ENCODE measurements at regions not wholly inside any gene's neighbourhood (a gene's known extent, or its start where the extent isn't known, plus 50 kb on each side); places are given as distances from the start of the nearest gene placed in this dataset.
"Not testable (repeated sequence)": the region's sequence is repeated elsewhere in the genome, so short reads cannot be mapped to it uniquely, and the experiment has no call there.

DNA sequence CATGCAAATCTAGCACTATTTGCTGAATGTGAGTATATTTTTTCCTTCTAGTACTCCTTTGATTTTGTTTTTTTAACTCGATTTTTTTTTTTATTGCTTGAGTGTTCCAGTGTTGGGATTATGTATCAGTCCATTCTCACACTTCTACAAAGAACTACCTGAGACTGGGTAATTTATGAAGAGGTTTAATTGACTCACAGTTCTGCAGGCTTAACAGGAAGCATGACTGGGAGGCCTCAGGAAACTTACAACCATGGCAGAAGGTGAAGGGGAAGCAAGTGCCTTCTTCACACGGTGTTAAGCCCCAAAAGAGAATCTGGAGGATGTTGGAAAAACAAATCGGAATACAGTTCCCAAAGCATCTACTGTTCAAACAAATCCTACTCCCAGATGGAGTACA is 69.1 kb downstream of the ZNF518B start:
- not testable (repeated sequence) for H3K27ac ChIP-seq (ENCODE audit: low read depth, low read length); H3K9me3 ChIP-seq (ENCODE audit: control insufficient read depth, insufficient read depth, low read depth, low read length); H3K9ac ChIP-seq (ENCODE audit: low read length); H3K36me3 ChIP-seq (ENCODE audit: control insufficient read depth, insufficient read depth, low read length); H3K27me3 ChIP-seq (ENCODE audit: control insufficient read depth, insufficient read depth, low read length); H3K4me3 ChIP-seq (ENCODE audit: low read depth, low read length)
- H3K4me1 ChIP-seq (ENCODE audit: control insufficient read depth, insufficient read depth, low read length) = peaks cover 14% of the 10 kb centered on the region; the same call in 1 of the 2 replicates

DNA sequence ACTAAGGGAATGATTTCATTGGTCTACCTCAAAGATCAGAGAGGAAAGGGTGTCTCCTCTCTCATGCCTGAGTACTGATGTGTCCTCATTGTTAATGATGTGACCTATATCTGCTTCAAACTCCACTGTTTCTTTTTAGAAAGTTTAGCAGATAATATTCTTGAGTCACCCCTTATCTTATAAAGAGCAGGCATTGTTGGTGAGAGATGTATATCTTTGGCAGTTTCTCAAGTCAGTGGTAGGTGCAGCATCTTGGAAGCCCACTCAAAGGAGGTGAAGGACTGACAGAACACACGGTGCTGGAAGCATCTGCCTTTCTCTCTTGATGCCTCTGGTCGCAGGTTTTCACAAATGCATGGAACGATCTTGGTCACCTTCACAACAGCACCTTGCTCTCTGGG is 71.2 kb downstream of the ZNF518B start:
- H3K36me3 ChIP-seq (ENCODE audit: control insufficient read depth, insufficient read depth, low read length) = no peaks in the 10 kb centered on the region
- no peak overlapping the region for H3K27ac ChIP-seq (ENCODE audit: low read depth, low read length)
- peaks cover 14% of the 10 kb centered on the region; the same call in 1 of the 2 replicates for H3K4me1 ChIP-seq (ENCODE audit: control insufficient read depth, insufficient read depth, low read length)

DNA sequence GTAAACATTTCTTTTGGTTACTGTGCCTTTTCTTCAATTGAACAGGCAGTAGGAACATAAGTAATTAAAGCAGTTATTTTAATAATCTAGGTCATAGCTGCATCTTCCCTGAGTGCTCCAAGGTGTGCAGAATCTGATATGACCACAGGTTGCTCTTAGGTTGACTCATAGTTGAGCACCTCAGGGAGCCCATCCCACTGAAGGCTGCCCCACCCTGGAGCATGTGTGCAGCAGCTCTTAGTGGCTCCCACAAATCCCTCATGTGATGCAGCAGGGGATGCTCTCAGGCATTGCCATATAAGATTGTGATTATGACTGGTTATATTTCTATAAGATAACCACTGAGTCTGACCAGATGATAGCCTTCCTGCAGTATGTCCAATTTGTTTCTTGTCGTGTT is 72.3 kb downstream of the ZNF518B start:
- Histone ChIP-seq H3K9me3 (ENCODE audit: control insufficient read depth, insufficient read depth, low read depth, low read length) (no peaks in the 10 kb centered on the region), H3K27ac (ENCODE audit: low read depth, low read length) (no peak overlapping the region), H3K27me3 (ENCODE audit: control insufficient read depth, insufficient read depth, low read length) (no peaks in the 10 kb centered on the region), H3K4me3 (ENCODE audit: low read depth, low read length) (no peak overlapping the region), H3K4me1 (ENCODE audit: control insufficient read depth, insufficient read depth, low read length) (peaks cover 13% of the 10 kb centered on the region; the same call in 1 of the 2 replicates), H3K36me3 (ENCODE audit: control insufficient read depth, insufficient read depth, low read length) (no peaks in the 10 kb centered on the region), H3K9ac (ENCODE audit: low read length) (no peak overlapping the region)

More for the DNA sequence above, 71.2 kb downstream of the ZNF518B start:
- Histone ChIP-seq H3K4me3 (ENCODE audit: low read depth, low read length) (no peak overlapping the region), H3K27me3 (ENCODE audit: control insufficient read depth, insufficient read depth, low read length) (no peaks in the 10 kb centered on the region), H3K9me3 (ENCODE audit: control insufficient read depth, insufficient read depth, low read depth, low read length) (no peaks in the 10 kb centered on the region), H3K9ac (ENCODE audit: low read length) (no peak overlapping the region)

DNA sequence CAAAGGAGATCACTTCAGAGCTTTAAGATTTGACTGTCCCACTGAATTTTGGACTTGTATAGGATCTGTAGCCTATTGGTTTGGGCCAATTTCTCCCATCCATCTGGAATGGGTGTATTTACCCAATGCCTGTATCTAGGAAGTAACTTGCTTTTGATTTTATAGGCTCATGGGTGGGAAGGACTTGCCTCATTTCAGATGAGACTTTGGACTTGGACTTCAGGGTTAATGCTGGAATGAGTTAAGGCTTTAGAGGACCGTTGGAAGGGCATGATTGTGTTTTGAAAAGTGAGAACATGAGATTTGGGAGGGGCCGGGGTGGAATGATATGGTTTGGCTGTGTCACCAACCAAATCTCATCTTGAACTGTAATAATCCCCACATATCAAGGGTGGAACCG is 73.8 kb downstream of the ZNF518B start:
- Histone ChIP-seq H3K4me1 (ENCODE audit: control insufficient read depth, insufficient read depth, low read length) (no peaks in the 10 kb centered on the region), H3K36me3 (ENCODE audit: control insufficient read depth, insufficient read depth, low read length) (no peaks in the 10 kb centered on the region), H3K9me3 (ENCODE audit: control insufficient read depth, insufficient read depth, low read depth, low read length) (no peaks in the 10 kb centered on the region), H3K4me3 (ENCODE audit: low read depth, low read length) (no peak overlapping the region), H3K27me3 (ENCODE audit: control insufficient read depth, insufficient read depth, low read length) (no peaks in the 10 kb centered on the region), H3K27ac (ENCODE audit: low read depth, low read length) (no peak overlapping the region), H3K9ac (ENCODE audit: low read length) (no peak overlapping the region)

DNA sequence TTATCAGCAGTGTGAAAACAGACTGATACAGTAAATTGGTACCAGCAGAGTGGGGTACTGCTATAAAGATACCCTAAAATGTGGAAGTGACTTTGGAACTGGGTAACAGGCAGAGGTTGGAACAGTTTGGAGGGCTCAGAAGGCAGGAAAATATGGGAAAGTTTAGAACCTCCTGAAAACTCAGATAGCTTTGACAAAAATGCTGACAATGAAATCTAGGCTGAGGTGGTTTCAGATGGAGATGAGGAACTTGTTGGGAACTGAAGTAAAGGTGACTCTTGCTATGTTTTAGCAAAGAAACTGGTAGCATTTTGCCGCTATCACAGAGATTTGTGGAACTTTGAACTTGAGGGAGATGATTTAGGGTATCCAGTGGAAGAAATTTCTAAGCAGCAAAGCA is 75.1 kb downstream of the ZNF518B start:
- H3K9me3 ChIP-seq (ENCODE audit: control insufficient read depth, insufficient read depth, low read depth, low read length); H3K36me3 ChIP-seq (ENCODE audit: control insufficient read depth, insufficient read depth, low read length); H3K27ac ChIP-seq (ENCODE audit: low read depth, low read length); H3K4me1 ChIP-seq (ENCODE audit: control insufficient read depth, insufficient read depth, low read length); H3K27me3 ChIP-seq (ENCODE audit: control insufficient read depth, insufficient read depth, low read length); H3K9ac ChIP-seq (ENCODE audit: low read length); H3K4me3 ChIP-seq (ENCODE audit: low read depth, low read length): not testable (repeated sequence)

DNA sequence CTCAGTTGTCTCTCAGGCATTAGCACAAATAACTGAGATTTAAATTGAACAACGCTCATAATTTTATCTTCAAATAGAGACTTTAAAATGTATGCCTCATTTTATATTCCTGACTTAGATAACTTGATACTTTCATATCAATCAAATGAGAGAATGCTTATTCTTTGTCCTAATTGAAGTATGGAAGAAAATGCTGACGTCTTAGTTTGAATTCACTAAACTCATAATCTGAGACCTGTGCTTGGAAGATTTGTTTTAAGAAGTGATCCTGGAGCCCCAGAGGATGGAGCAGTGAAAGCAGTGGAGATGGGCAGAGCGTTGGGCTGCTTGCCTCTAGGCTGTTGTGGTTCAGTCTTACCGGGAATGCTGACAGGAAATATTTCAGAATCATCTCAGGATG is 76.1 kb downstream of the ZNF518B start:
- H3K9me3 ChIP-seq (ENCODE audit: control insufficient read depth, insufficient read depth, low read depth, low read length) = no peaks in the 10 kb centered on the region
- H3K36me3 ChIP-seq (ENCODE audit: control insufficient read depth, insufficient read depth, low read length) = no peaks in the 10 kb centered on the region
- no peaks in the 10 kb centered on the region; the same call in 1 of the 2 replicates for H3K27me3 ChIP-seq (ENCODE audit: control insufficient read depth, insufficient read depth, low read length)
- no peak overlapping the region for H3K4me3 ChIP-seq (ENCODE audit: low read depth, low read length)
- H3K9ac ChIP-seq (ENCODE audit: low read length) = no peak overlapping the region
- no peak overlapping the region for H3K27ac ChIP-seq (ENCODE audit: low read depth, low read length)
- H3K4me1 ChIP-seq (ENCODE audit: control insufficient read depth, insufficient read depth, low read length) = no peaks in the 10 kb centered on the region

DNA sequence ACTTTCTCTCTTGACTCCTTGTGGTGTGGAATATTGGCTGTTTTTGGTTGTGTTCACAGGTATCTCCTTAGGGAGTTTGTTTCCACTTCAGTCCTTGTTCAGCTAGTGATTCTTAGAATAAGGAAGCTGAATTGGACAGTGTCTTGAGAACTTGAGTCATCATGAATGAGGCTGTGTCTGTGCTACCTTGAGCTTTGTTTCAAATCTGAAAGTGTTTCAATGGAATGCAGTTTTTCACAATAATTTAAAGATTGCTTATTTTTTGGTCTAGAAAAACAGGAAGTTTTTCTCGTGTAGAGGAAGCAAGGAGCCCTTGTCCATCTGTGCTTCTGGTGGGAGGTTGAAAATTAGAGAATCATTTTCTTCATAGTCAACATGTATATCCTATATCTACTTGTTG is 76.5 kb downstream of the ZNF518B start:
- Histone ChIP-seq H3K27ac (ENCODE audit: low read depth, low read length) (no peak overlapping the region), H3K4me1 (ENCODE audit: control insufficient read depth, insufficient read depth, low read length) (no peaks in the 10 kb centered on the region), H3K4me3 (ENCODE audit: low read depth, low read length) (no peak overlapping the region), H3K36me3 (ENCODE audit: control insufficient read depth, insufficient read depth, low read length) (no peaks in the 10 kb centered on the region), H3K27me3 (ENCODE audit: control insufficient read depth, insufficient read depth, low read length) (no peaks in the 10 kb centered on the region; the same call in 1 of the 2 replicates), H3K9me3 (ENCODE audit: control insufficient read depth, insufficient read depth, low read depth, low read length) (no peaks in the 10 kb centered on the region), H3K9ac (ENCODE audit: low read length) (no peak overlapping the region)

DNA sequence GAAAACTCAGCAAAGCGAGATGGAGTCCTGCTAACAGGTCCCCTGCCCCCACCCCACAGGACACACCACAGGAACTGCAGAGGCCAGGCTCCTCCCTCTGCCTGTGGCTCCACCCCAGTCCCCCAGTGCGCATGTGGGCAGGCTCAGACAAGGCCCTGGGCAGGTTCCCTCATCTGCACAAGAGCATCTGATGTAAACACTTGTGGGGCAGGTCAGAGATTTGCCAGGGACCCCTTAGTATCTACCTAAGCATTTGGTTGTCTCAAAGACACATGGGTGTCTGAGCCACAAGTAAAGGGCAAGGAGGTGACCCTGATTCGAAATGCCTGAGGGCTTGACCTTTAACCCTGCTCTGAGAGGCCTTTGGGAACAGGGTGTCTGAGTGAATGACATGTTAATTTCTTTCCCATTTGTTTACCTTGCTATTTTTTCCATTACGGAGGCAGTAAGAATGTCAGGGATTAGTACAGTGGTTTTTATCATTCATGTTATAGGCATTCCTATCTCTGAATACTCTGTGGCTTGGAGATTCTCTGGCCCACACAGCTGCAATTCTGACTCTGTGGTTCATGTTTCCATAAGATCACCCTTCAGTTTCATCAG is 85.3 kb downstream of the ZNF518B start:
- no peaks in the 10 kb centered on the region for H3K27me3 ChIP-seq (ENCODE audit: control insufficient read depth, insufficient read depth, low read length)
- H3K9me3 ChIP-seq (ENCODE audit: control insufficient read depth, insufficient read depth, low read depth, low read length) = no peaks in the 10 kb centered on the region
- no peak overlapping the region for H3K9ac ChIP-seq (ENCODE audit: low read length)
- H3K4me1 ChIP-seq (ENCODE audit: control insufficient read depth, insufficient read depth, low read length) = peaks cover 9% of the 10 kb centered on the region
- H3K27ac ChIP-seq (ENCODE audit: low read depth, low read length) = no peak overlapping the region
- H3K4me3 ChIP-seq (ENCODE audit: low read depth, low read length) = no peak overlapping the region
- no peaks in the 10 kb centered on the region for H3K36me3 ChIP-seq (ENCODE audit: control insufficient read depth, insufficient read depth, low read length)

DNA sequence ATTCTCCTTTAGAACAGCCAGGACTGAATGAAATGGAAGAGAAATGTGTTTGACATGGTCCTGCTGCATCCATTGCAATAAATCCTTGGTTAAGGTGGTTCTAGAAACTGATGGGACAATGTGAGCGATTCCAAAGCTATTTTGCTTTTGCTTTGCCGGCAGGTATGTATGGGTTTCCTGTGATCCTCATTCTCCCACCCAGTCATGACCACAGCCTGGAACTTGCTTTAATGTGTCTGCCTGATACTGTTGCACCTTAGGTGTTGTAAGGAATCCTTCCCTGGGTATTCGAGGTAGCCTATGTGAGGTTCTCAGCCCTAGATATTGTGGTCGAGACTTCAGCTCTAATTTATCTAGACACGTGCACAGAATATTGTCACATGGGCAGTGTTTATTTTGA is 86.1 kb downstream of the ZNF518B start:
- H3K27me3 ChIP-seq (ENCODE audit: control insufficient read depth, insufficient read depth, low read length) = no peaks in the 10 kb centered on the region
- H3K9ac ChIP-seq (ENCODE audit: low read length) = no peak overlapping the region
- H3K36me3 ChIP-seq (ENCODE audit: control insufficient read depth, insufficient read depth, low read length) = no peaks in the 10 kb centered on the region
- peaks cover 9% of the 10 kb centered on the region for H3K4me1 ChIP-seq (ENCODE audit: control insufficient read depth, insufficient read depth, low read length)
- no peak overlapping the region for H3K4me3 ChIP-seq (ENCODE audit: low read depth, low read length)
- H3K9me3 ChIP-seq (ENCODE audit: control insufficient read depth, insufficient read depth, low read depth, low read length) = no peaks in the 10 kb centered on the region
- H3K27ac ChIP-seq (ENCODE audit: low read depth, low read length) = no peak overlapping the region

DNA sequence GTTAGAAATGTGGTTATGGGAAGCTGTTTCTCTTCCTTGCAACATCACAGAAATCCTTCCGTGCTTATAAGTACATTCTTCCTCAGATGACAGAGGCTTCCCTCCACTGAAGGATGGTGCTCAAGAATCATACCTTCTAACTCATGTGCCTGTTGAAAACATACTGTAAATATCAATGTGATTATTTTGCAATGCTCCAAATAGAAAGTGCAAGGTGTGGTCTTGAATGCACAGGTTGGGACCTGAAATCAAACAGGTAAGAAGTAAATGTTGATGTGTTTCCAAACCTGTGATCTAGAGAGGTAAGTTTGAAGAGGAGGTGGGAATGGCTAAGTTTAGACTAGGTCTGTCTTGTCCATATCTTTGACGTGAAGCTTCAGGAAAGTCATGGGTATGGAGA is 87.7 kb downstream of the ZNF518B start:
- Histone ChIP-seq H3K4me1 (ENCODE audit: control insufficient read depth, insufficient read depth, low read length) (peaks cover 9% of the 10 kb centered on the region), H3K9ac (ENCODE audit: low read length) (no peak overlapping the region), H3K4me3 (ENCODE audit: low read depth, low read length) (no peak overlapping the region), H3K36me3 (ENCODE audit: control insufficient read depth, insufficient read depth, low read length) (no peaks in the 10 kb centered on the region), H3K9me3 (ENCODE audit: control insufficient read depth, insufficient read depth, low read depth, low read length) (no peaks in the 10 kb centered on the region), H3K27me3 (ENCODE audit: control insufficient read depth, insufficient read depth, low read length) (no peaks in the 10 kb centered on the region), H3K27ac (ENCODE audit: low read depth, low read length) (no peak overlapping the region)

DNA sequence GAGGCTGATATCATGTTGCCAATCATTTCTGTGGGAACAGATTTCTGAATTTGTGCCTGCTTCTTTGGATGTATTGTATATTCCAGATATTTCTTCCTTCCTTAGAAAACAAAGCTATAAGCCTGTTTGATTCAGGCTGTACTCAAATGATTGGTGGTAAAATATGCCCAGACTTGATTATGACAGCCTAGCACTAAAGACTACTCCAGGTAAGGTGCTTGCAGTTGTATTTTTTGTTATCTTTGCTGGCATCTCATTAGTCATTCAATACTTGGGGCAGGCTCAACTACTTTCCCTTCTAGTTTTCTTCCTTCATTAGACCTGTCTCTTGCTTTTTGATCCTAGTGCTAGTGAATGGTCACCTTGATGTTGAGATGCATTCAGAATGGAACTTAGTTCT is 90.6 kb downstream of the ZNF518B start:
- no peaks in the 10 kb centered on the region for H3K27me3 ChIP-seq (ENCODE audit: control insufficient read depth, insufficient read depth, low read length)
- no peaks in the 10 kb centered on the region for H3K9me3 ChIP-seq (ENCODE audit: control insufficient read depth, insufficient read depth, low read depth, low read length)
- H3K4me1 ChIP-seq (ENCODE audit: control insufficient read depth, insufficient read depth, low read length) = peaks cover 4% of the 10 kb centered on the region; the same call in 1 of the 2 replicates
- no peaks in the 10 kb centered on the region for H3K36me3 ChIP-seq (ENCODE audit: control insufficient read depth, insufficient read depth, low read length)
- no peak overlapping the region for H3K9ac ChIP-seq (ENCODE audit: low read length)
- H3K4me3 ChIP-seq (ENCODE audit: low read depth, low read length) = no peak overlapping the region
- no peak overlapping the region for H3K27ac ChIP-seq (ENCODE audit: low read depth, low read length)

DNA sequence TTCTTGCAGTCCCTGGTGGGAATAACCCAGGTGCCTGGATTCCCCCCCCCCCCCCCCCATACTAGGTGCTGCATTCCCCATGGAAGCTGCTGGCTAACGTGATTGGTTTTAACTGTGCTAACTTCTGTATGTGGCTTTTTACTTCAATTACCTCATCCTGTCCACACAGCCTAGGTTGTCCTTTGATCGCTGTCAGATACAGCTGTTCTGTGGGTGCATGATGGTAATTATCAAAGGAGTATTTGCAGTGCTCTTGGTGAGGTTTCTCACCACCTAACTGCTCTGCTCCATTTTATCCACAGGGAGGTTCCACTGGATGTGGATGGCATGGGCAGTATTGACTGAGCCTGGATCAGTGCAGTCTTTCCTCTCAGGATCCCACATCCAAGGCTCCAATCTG is 93.0 kb downstream of the ZNF518B start:
- no peak overlapping the region for H3K27ac ChIP-seq (ENCODE audit: low read depth, low read length)
- no peaks in the 10 kb centered on the region for H3K4me1 ChIP-seq (ENCODE audit: control insufficient read depth, insufficient read depth, low read length)
- H3K9ac ChIP-seq (ENCODE audit: low read length) = no peak overlapping the region
- H3K27me3 ChIP-seq (ENCODE audit: control insufficient read depth, insufficient read depth, low read length) = no peaks in the 10 kb centered on the region
- no peaks in the 10 kb centered on the region for H3K36me3 ChIP-seq (ENCODE audit: control insufficient read depth, insufficient read depth, low read length)
- H3K4me3 ChIP-seq (ENCODE audit: low read depth, low read length) = no peak overlapping the region
- H3K9me3 ChIP-seq (ENCODE audit: control insufficient read depth, insufficient read depth, low read depth, low read length) = no peaks in the 10 kb centered on the region; the same call in 1 of the 2 replicates

All from HUES6 (cell line).